HG03520 (cell line): ENCODE measurements at regions not wholly inside any gene's neighbourhood (a gene's known extent, or its start where the extent isn't known, plus 50 kb on each side); places are given as distances from the start of the nearest gene placed in this dataset.
A peak's percentile ranks its signal among the peaks of the same experiment; 100 is the strongest.

Experiments
- ATAC-seq: cut with Tn5 transposase; IDR thresholded peaks from one replicate; pipeline ENCODE4 v1.9.1; 2021; ENCODE audit warnings: mild to moderate bottlenecking, moderate library complexity; ENCODE audit not compliant: unreplicated experiment

- no peak for ATAC-seq
These were observed 264.9 kb downstream of the HIVEP2 start for GRCh38 chr6:142679907-142680700.

- ATAC-seq: no peak
These were observed 263.9 kb downstream of the HIVEP2 start for GRCh38 chr6:142681099-142681498.

- no peak for ATAC-seq
These were observed 262.0 kb downstream of the HIVEP2 start for GRCh38 chr6:142682985-142683384.

GRCh38 chr6:142683714-142684141 lies 261.2 kb downstream of the HIVEP2 start:
- ATAC-seq: no peak

- no peak for ATAC-seq
These were observed 260.6 kb downstream of the HIVEP2 start for GRCh38 chr6:142684371-142684770.

- no peak for ATAC-seq
These were observed 259.0 kb downstream of the HIVEP2 start for GRCh38 chr6:142685852-142686506.

GRCh38 chr6:142686507-142686887 lies 258.5 kb downstream of the HIVEP2 start:
- ATAC-seq: no peak

GRCh38 chr6:142692942-142693341 lies 252.0 kb downstream of the HIVEP2 start:
- ATAC-seq: peak; percentile 82

GRCh38 chr6:142693441-142693840 lies 251.5 kb downstream of the HIVEP2 start:
- ATAC-seq: no peak

GRCh38 chr6:142694054-142694453 lies 250.9 kb downstream of the HIVEP2 start:
- ATAC-seq: no peak

- ATAC-seq: no peak
These were observed 250.0 kb downstream of the HIVEP2 start for GRCh38 chr6:142695016-142695415.

- ATAC-seq: no peak
These were observed 248.6 kb downstream of the HIVEP2 start for GRCh38 chr6:142696123-142697000.

GRCh38 chr6:142697001-142697335 lies 248.0 kb downstream of the HIVEP2 start:
- ATAC-seq: no peak

- no peak for ATAC-seq
These were observed 247.1 kb downstream of the HIVEP2 start for GRCh38 chr6:142697922-142698321.

GRCh38 chr6:142698751-142699150 lies 246.2 kb downstream of the HIVEP2 start:
- no peak for ATAC-seq

GRCh38 chr6:142699391-142699790 lies 245.6 kb downstream of the HIVEP2 start:
- no peak for ATAC-seq

GRCh38 chr6:142700032-142700431 lies 244.9 kb downstream of the HIVEP2 start:
- peak; percentile 79 for ATAC-seq

- no peak for ATAC-seq
These were observed 244.2 kb downstream of the HIVEP2 start for GRCh38 chr6:142700671-142701312.
